DMS153 (cell line): ENCODE measurements at regions not wholly inside any gene's neighbourhood (a gene's known extent, or its start where the extent isn't known, plus 50 kb on each side); places are given as distances from the start of the nearest gene placed in this dataset.

Source experiments
- DNase-seq: peaks from one replicate; lab custom pipeline; 2025; lab: John Stamatoyannopoulos, UW

DNA sequence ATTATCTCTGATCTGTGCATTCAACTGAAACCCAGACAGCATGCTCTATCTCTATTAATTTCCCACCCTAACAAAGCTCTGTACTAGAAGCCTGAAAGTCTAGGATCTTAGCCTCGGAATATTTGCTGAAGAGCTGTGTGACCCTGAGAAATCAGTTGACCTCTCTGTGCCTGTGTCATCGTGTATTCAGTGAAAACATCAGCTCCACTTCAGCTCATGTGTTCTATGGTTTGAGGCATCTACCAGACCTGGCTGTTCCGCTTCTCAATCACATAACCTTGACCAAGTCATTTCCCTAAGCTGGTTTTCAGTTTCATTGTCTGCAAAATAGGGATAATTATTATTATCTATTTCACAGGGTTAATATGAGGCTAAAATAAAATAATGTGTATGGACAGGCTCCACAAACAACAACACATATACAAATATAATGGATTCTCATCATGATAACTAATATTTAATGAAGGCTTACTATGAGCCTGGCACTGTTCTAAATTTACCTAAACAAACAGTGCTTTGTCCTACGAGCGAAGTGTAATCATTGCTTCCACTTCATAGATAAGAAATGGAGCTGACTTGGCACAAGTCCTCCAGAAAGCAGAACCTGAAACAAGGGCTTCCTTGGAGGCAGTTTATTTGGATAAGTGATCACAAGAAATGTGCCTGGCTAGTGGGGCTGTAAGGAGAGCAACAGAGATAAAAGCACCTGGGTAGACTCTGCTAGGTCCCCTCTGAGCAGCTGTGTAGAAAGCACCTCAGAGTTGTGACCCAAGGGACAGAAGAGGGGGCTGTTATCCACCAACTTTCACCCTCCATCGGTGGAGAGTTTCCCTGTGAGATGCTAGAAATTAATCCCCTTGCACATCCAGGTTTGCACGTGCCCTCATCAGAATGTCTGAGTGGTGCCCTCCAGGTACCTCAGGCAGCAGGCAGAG lies 356.9 kb downstream of the RAB28 start:
- DNase-seq: no peak

DNA sequence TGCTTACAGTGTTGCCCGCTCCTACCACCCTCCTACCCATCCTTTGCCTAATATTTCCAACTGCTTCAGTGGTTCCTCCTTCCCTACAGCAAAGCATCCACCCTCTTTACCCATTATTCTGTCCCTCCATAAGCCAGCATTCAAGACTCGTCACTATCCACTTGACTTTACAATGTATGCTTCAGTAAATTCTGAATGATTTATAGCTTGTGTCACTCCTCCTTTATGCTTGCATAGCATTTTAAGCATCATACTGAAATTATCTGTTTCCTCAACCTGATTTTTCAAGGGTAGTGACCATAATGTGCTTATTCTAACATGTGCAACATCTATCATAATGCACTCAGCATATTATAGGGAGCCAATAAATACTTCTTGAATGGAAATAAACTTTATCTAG lies 365.5 kb downstream of the RAB28 start:
- peak; percentile 45 for DNase-seq

DNA sequence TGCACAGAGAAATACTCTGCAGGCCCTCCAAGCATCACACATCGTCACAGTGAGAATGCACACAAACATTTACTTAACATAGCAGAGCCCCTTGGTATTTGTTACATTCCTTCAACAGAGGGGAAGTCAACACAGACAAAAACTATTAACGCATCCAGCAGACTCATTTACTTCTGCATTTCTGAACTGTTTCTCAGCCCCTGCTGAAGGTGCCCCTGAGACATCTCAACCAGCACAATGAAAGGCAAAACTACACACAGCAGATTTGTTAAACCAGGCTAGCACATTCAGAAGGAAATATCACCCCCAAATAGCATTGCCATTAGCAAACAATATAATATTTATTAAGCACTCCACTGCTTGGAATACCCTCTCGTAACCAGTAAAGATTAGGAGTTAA lies 367.0 kb downstream of the RAB28 start:
- no peak for DNase-seq

DNA sequence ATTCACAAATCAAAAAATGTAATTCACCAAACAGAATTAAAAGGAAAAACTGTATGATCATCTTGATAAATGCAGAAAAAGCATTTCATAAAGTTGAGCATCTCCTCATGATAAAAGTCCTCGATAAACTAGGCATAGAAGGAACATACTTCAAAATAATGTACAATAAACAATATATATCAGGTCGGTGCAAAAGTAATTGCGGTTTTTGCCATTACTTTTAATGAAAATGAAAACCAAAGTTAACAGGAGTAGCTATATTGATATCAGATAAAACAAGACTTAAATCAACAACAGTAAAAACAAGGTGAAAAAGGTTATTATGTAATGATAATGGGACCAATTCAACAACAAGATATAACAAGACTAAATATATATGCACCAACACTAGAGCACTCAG lies 372.1 kb downstream of the RAB28 start:
- DNase-seq: no peak

DNA sequence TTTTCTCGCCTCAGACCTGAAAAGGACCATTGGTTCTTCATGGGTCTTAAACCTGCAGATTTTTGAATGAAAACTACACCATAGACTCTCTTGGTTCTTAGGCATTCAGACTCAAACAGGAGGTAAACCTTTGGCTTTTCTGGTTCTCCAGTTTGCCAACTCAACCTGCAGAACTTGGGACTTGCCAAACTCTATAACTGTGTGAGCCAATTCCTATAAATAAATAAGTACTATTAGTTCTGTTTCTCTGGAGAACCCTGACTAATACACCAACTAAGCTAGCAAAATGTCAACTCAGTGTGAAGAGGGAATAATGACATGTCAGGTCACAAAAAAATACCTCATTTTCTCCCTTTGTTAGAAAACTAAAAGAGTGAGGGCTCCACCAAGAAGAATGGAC lies 374.6 kb downstream of the RAB28 start:
- DNase-seq: no peak

DNA sequence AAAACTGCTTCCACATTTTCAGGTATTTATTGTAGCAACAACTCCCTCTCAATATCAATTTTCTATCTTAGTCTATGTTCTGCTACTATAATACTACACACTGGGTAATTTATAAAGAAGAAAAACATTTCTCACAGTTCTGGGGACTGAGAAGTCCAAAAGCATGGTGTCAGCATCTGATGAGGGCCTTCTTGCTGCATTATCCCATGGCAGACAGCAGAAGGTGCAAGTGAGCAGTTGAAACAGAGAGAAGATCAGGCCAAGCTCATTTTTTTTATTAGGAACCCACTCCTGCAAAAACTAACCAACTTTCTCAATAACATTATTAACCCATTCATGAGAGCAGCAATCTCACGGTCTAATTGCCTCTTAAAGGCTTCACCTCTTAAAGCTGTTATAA lies 376.0 kb downstream of the RAB28 start:
- DNase-seq: no peak

DNA sequence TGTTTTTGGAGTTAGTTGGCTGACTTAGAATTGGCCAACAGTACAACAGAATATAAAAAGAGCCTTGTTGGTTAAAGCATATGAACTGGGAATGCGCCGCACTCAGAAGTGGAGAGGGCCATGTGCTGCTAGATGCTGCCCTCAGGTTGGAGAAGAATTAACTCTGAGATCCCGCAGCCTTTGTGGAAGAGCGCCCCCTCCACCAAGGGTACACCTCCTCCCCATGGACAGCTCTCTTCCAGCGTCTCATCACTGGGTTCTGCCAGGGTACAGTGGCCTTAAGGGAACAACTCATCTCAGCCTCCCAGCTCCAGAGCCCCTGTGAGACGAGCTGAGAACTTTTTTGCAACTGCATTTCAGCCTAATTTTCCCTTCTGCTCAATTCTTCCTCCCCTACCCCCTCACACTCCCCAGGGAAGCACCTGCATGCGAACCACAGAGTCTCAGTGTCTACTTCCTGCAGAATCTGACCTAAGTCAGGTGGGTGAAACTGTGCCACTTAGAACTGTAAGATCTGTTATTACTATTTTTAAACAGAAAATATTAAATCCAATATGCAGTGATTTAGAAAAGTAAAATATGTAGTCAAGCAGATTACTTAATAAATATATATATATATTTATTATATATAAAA lies 380.6 kb downstream of the RAB28 start:
- no peak for DNase-seq

DNA sequence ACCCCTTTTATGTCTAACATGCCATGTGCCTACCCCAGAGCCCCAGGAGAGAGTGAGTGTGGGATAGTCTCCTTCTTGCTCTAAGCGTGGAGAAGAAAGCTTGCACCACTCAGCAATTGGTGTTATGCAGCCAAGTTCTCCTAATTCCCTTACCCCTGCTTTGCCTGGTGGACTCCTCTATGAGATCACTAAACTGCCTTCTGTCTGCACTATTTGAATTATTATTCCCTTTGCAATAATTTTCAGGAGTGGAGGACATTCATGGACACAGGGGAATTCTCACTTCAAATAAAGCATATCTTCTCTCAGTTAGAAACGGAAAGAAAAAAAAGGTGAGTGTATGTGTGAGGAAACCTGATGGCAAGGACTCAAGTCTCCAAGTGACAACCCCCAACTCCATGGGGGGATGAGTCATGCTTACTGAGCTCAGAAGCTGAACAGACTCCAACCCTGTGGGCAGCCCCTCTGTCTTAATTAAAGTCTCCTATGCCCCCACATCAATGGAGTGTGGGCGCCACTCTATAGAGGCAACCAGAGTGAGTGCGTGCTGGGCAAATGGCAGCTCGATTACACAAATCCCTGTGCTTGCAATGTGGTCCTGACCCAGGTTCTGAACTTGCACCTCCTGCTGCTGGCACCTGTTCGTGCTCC lies 381.9 kb downstream of the RAB28 start:
- no peak for DNase-seq

DNA sequence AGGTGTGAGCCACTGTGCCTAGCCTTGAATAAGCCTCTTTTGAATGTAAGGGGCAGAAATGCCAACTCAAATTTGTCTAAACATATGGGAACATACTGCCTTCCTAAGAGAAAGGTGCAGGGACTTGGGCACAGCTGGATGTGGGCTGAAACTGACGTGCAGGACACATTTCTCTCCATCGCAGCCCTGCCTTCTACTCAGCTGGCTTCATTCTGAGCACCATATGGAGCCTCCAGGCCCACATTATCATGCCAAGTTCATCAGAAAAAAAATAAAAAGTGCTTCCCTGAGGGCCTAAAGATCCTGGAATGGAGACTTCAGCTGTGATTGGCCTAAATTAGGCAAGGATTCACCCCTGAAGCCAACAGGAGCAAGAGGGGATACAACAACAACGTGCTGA lies 386.2 kb downstream of the RAB28 start:
- DNase-seq: no peak

DNA sequence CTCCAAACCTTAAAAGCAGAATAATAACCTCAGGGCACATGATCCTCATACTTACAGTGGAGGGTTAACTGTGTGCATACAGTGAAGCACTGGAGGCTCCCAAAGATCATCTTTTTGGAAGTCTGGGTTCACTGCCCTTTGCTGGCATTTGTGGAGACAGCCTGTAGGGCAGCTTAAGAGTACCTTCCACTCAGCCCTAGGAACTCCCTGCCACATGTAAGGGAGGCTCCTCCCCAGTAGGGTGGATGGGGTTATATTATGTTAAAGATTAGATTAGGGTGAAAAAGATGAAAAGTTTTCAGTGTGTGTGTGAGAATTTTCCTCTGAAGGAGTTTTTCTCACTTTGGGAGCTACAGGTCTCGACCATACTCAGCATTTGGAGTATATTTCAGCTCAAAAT lies 388.4 kb downstream of the RAB28 start:
- DNase-seq: no peak

DNA sequence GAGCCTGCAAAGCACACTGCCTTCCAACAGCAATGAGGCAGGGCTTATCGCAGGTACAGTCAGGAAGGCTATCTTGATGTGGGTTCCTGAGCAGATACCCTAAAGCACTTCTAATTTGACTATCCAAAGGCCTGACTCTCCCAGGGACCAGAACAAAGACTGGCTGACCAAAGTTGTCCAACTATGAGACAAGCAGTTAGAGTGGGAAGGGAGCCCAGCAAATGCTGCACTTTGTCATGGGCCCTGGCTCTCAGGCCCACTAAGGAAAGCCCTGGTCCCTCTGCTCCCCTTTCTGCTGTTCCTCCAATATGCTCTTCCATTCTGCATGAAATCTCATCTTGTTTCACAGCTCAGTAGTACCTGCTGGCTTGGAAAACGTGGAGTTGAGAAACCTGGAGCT lies 391.0 kb downstream of the RAB28 start:
- DNase-seq: no peak

DNA sequence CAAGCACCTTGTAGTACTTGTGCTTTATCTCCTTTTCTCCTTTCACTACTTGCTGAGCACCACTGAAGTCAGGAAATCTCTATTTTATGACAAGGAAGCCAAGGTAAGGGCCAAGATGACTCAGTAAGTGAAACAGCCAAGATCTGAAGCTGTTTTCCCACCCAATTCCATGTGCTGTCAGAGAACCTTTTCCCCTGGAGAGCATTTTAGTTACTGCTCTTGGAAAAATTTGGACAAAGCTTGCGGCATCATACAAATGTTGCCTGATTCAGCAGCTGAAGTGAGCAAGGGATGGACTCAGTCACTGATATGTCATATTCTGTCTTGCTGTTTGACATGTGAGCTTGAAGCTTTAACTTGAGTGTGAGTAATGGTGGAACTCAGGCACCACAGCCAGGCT lies 391.4 kb downstream of the RAB28 start:
- DNase-seq: no peak

DNA sequence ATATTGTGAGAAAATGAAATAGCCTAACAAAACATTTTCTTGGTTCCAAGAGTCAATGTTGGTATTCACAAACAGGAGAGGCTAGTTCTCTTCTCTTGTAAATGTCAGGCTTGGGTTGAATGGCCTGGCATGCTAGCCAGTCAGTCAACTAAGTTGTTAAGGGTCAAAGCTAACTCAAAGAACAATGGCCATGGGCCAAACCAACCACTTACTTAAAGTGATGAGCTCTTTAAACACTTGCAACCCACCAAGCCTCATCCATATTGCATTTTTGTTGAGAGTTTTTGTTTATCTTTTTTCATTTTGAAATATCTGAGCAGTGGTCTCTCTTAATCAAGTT lies 394.5 kb downstream of the RAB28 start:
- no peak for DNase-seq

DNA sequence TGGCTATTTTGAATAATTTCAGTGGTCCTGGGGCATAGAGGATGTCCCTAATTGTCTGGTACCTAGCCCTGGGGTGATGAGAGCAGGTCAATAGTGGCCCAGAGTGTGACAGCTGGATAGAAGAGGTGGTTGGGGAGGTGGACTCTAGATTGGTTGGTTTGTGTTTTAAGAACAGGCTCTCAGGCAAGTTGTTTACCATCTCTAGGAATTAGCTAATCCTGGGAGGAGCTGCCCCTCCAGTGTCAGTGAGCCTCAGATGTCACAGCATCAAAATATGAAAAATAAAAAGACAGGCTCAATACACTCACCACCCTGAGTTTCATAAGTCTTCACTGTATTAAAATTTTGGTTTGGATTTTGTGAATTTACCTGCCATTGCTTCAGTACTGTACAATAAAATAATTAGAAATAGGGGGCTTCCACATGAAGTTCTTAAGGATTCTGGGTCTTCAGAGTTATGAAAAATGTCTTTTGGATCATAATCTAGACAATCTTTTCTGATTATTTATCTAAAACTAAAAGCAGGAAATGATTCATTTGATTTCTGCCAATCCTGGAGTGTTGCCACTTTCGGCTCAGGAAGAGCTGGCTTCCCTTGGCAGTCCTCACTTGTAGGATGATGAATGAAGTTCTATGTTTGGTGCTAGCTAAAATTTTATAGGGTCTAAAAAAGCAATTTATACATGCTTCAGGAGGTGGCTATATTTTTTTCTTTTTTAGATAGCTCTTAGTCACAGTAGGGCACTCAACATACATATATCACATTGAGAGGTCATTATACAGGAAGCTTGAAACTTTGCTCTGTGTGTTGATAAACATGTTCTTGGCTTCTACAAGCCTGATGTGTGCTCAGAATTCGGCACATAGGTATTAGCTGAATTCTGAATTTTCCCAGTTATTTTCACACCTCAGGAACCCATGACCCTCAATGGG lies 395.1 kb downstream of the RAB28 start:
- DNase-seq: peak; percentile 1

DNA sequence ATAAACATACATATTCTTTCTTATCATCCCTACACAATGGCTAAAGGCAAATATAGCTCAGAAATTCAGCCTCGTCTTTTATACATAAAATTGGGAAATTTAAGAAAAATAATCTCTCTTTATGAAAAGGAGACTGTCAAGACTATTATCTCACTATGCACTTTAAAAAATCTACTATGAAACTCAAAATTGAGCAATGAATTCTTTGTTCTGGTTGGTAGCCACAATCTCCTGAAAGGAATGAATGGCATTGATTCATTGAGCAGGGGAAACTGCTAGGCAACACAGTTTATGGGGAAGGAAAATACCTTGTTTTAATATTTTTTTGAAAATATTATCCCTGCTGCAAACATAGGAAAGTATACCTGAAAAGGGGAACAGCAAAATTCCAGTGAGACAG lies 397.1 kb downstream of the RAB28 start:
- no peak for DNase-seq

DNA sequence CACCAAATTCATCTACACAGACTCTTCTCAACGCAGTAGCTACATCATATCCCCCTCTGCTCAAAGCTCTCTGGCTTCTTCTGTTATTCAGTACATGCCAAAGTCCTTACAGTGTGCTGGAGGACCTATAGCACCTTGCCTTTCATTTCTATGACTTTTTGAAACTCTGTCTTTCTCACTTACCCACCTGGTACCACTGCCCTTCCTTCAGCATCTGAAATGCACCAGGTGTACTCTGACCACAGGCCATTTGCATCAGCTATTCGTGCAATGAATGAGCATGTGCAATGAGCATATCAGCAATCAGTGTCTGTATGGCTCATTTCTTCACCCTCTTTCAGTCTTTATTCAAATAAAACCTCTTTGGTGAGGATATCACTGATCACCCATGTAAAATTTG lies 399.9 kb downstream of the RAB28 start:
- DNase-seq: no peak

DNA sequence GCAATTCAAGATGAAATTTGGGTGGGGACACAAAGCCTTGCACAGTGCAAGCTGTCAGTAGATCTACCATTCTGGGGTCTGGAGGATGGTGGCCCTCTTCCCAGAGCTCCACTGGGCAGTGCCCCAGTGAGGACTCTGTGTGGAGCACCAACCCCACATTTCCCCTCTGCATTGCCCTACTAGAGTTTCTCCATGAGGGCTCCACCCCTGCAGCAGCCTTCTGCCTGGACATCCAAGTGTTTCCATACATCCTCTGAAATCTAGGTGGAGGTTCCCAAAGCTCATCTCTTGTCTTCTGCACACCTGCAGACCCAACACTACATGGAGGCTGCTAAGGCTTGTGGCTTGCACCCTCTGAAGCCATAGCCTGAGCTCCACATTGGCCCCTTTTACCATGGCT lies 402.3 kb downstream of the RAB28 start:
- DNase-seq: no peak

DNA sequence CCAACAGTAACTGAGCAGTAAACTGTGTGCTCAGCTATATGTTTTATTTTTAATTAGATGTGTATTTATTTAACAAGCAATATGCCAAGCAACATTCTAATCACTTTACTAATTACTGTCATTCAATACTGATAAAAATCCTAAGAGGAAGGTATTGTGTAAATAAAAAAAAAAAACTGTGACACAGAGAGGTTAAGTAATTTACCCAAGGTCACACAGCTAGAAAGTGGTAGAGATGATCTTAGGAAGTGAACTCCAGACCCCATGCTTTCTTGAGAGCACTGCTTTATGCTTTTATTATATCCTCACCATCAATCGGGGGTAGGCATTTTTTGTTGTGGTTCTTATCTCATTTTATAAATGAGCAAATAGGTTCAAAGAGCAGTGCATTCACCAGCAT lies 417.1 kb downstream of the RAB28 start:
- no peak for DNase-seq

DNA sequence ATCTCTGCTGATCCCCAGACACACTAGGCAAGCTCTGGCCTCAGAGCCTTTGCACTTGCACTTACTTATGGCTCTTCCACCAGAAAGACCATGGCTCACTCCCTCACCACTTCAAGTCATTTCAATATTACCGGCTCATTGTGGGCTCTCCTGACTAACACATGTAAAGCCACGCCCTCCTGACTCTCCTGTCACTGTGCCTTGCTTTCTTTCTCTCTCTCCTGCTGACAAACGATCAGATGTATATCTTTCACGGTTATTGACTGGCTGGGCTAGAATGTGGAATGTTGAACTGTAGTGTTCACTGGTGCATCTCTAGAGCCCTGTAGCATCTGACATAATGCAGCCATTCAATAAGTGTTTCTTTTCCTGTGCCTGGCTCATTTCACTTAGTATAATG lies 425.1 kb downstream of the RAB28 start:
- DNase-seq: no peak

DNA sequence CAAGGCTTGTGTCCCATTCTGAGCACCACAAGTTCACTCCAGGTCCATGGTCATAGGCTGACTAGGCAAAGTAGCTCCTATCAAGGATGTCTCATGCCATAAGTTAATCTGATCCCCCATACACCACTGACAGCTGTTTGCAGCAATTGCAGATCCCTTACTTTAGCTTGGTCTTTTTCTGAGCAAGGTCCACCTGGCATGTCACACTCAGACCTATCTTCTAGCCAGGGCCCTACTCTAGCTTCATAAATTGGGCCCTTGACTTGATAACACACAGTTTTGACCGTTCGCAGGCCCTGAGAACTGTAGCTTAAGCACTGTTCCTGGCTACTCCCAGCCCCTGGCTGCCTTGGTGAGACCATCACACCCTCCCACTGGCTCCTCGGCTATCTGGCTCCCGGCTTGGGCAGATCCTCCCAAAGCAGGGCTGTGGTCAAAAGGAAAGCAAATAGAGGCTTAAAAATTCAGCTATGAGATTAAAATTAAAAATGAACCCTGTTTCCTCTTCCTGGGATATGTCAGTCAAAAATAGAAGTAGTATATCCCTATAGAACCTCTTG lies 427.4 kb downstream of the RAB28 start:
- no peak for DNase-seq

DNA sequence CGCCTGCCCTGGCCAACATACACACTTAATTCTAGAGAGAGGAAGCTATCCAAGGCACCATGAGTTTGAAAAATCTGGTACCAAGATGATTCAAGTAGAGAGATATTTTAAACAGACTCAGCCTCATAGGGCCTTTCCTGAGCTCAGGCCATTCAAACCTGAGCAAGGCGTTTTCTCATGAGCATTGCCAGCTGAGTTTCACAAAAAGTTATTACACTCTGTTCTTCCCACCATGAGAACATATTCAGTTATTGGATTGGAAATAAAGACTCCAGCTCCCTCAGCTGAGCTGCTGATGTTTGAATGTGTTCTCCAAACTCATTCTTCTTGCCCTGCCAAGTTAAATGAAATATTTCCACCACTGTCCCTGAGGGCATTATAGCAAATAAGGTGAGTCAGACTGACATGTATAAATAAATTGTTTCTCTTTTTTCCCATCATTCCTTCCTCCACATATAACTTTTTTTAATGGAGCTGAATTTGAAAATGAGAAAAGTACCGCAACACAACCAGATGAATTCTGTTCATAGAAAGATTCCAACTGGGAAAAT lies 429.6 kb downstream of the RAB28 start:
- DNase-seq: no peak

DNA sequence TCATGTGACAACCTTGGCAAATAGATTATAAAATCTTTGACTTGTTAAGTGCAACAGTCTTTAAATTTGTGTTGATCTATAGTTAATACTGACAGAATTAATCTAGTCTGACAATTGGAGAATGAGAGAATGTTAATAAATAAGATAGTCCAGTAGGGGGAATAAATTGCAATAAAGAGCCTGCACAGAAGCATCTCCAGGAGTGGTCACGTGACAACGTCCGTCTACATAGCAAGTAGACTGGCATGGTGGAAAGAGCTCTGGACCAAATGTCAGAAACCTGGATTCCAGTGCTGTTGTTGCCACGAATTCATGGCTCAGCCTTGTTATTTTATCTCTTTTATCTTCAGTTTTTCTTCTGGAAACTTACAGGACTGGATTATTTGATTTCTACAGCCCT lies 436.5 kb downstream of the RAB28 start:
- no peak for DNase-seq
